HepG2 (cell line): ENCODE measurements at regions not wholly inside any gene's neighbourhood (a gene's known extent, or its start where the extent isn't known, plus 50 kb on each side); places are given as distances from the start of the nearest gene placed in this dataset.

Experiments
- ATAC-seq: fragments of 200-7000 bp; cut with Tn5 transposase; 3 replicates; pipeline ENCODE4 v1.9.1; 2020; ENCODE audit warnings: mild to moderate bottlenecking, moderate library complexity
- BruUV-seq: library from RNA; stranded (reverse); fragments of 400-500 nt; replicated peaks from 2 replicates; lab custom pipeline; 2021; lab: Mats Ljungman, UMichigan
- CTCF ChIA-PET: fragments of 300-600 bp; formaldehyde crosslinking; extraction: SDS; loops from one replicate; lab custom pipeline; 2021; ENCODE audit warnings: low total read pairs, inconsistent platforms, low intra/inter-chr PET ratio; lab: Yijun Ruan, JAX
- POLR2A ChIA-PET: fragments of 350-600 bp; sonication (Branson Sonifier 250); formaldehyde crosslinking; loops from one replicate; lab custom pipeline; 2020; ENCODE audit warnings: antibody characterized with exemption, inconsistent platforms; lab: Yijun Ruan, JAX
- DNase-seq: peaks from one replicate; pipeline ENCODE4 v3.0.0-alpha.2; 2015; ENCODE audit warnings: low spot score
- FAIRE-seq: peaks from 3 replicates; lab custom pipeline; 2011; peaks lifted over from hg19 to GRCh38; lab: Jason Lieb, UNC
- H2AFZ ChIP-seq: one replicate; pipeline ENCODE4 v1.6.1; 2011; ENCODE audit warnings: low read length, inconsistent platforms
- H3K27ac ChIP-seq: fragments of 300-600 bp; 3 replicates; pipeline ENCODE4 v1.8.0; 2011; ENCODE audit warnings: mixed run types, mild to moderate bottlenecking, mixed read lengths, low read length, inconsistent platforms; ENCODE audit not compliant: insufficient read depth; ENCODE audit errors: extremely low read length
- H3K27me3 ChIP-seq, 2 experiments: fragments of 200-600 bp in 1 of 2; 2 replicates in 1 of 2; 3 replicates in 1 of 2; pipeline versions ENCODE4 v1.6.0 to v1.8.0; 2011; ENCODE audit warnings: low read length in 2 of 2, mild to moderate bottlenecking in 2 of 2, moderate library complexity in 2 of 2, inconsistent platforms in 1 of 2; ENCODE audit not compliant: insufficient read depth in 2 of 2, control insufficient read depth in 1 of 2
- H3K36me3 ChIP-seq, 2 experiments: fragments of 200-600 bp in 1 of 2; replicated peaks in 1 of 2; 2 replicates in 1 of 2; 3 replicates in 1 of 2; pipeline versions ENCODE4 v1.5.1 to v1.8.0; 2011; ENCODE audit warnings: low read length in 2 of 2, inconsistent platforms in 1 of 2; ENCODE audit not compliant: insufficient read depth in 2 of 2, control insufficient read depth in 1 of 2
- H3K4me1 ChIP-seq: 2 replicates; pipeline ENCODE4 v1.5.1; 2012; ENCODE audit warnings: low read length, inconsistent platforms; ENCODE audit not compliant: insufficient read depth
- H3K4me2 ChIP-seq: 2 replicates; pipeline ENCODE4 v1.6.0; 2011; ENCODE audit warnings: low read depth, low read length, inconsistent platforms
- H3K4me3 ChIP-seq, 3 experiments: fragments of 200-600 bp in 1 of 3; sonication (generic), shearing (Covaris generic) in 1 of 3; replicated peaks in 1 of 3; 2 replicates each; pipeline ENCODE4 v1.5.1; 2011 to 2016; ENCODE audit warnings: low read length in 3 of 3, inconsistent platforms in 2 of 3, low read depth in 2 of 3, mild to moderate bottlenecking in 2 of 3, control low read depth in 1 of 3, mixed read lengths in 1 of 3; ENCODE audit not compliant: insufficient read depth in 1 of 3
- H3K79me2 ChIP-seq: one replicate; pipeline ENCODE4 v1.6.1; 2011; ENCODE audit warnings: low read length, inconsistent platforms; ENCODE audit not compliant: insufficient read depth
- H3K9ac ChIP-seq: 2 replicates; pipeline ENCODE4 v1.6.0; 2011; ENCODE audit warnings: mild to moderate bottlenecking, low read depth, low read length, inconsistent platforms; ENCODE audit not compliant: insufficient read depth
- H3K9me3 ChIP-seq: 2 replicates; pipeline ENCODE4 v1.5.1; 2012; ENCODE audit warnings: mild to moderate bottlenecking, low read length
- H4K20me1 ChIP-seq: 2 replicates; pipeline ENCODE4 v1.6.0; 2011; ENCODE audit warnings: inconsistent platforms, mild to moderate bottlenecking, low read length, moderate library complexity; ENCODE audit not compliant: insufficient read depth
- NFKB2 ChIP-seq: sonication (generic); formaldehyde crosslinking; IDR thresholded peaks from 2 replicates; pipeline ENCODE4 v1.4.0; 2020; ENCODE audit warnings: missing genetic modification reagents, borderline replicate concordance
- TFDP1 ChIP-seq: IDR thresholded peaks from 2 replicates; pipeline ENCODE4 v1.6.1; 2016; ENCODE audit warnings: missing compliant biosample characterization, missing genetic modification reagents, borderline replicate concordance
- ZNF263 ChIP-seq: sonication (generic); formaldehyde crosslinking; IDR thresholded peaks from 2 replicates; pipeline ENCODE4 v1.4.0; 2020; ENCODE audit warnings: missing genetic modification reagents
- ZNF451 ChIP-seq: sonication (generic); formaldehyde crosslinking; IDR thresholded peaks from 2 replicates; pipeline ENCODE4 v1.5.0; 2020; ENCODE audit warnings: mild to moderate bottlenecking, missing genetic modification reagents
- ZNF503 ChIP-seq: sonication (generic); formaldehyde crosslinking; IDR thresholded peaks from 2 replicates; pipeline ENCODE4 v1.4.0; 2020; ENCODE audit warnings: missing genetic modification reagents
- in situ Hi-C: cut with HindIII; loops from 2 replicates; pipeline ENCODE4 v1.10.0; 2017; ENCODE audit warnings: low pct_unique_long_range_greater_than_20kb; ENCODE audit not compliant: extremely low pct_ligation_motif_present
- intact Hi-C: fragments of 100-400 bp; cut with micrococcal nuclease; formaldehyde crosslinking; loops from one replicate; pipeline ENCODE4 v1.10.0; 2022; ENCODE audit not compliant: unreplicated experiment
- TF ChIP-seq, protein P1 (sequence below): IDR thresholded peaks from 2 replicates; pipeline ENCODE4 v1.6.1; 2016; ENCODE audit warnings: low read depth

DNA sequence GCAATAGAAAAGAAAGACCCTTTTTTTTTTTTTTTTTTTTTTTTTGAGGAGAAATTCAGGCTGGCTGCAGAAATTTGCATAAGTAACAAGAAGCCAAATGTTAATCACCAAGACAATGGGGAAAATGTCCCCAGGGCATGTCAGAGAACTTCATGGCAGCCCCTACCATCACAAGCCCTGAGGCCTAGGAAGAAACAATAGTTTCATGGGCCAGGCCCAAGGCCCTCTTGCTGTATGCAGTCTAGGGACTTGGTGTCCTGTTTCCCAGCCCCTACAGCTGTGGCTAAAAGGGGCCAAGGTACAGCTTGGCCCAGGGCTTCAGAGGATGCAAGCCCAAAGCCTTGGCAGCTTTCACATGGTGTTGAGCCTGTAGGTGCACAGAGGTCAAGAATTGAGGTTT, 88.4 kb upstream of the TPP2 start:
- no peak for TF ChIP-seq ZNF451 (CRISPR knock-in tag)
- no peak for TF ChIP-seq NFKB2 (CRISPR knock-in tag)
- TF ChIP-seq TFDP1 (CRISPR knock-in tag) = no peak
- TF ChIP-seq ZNF503 (CRISPR knock-in tag) = no peak
- no peak for TF ChIP-seq ZNF263 (CRISPR knock-in tag)
- TF ChIP-seq, protein P1, sequence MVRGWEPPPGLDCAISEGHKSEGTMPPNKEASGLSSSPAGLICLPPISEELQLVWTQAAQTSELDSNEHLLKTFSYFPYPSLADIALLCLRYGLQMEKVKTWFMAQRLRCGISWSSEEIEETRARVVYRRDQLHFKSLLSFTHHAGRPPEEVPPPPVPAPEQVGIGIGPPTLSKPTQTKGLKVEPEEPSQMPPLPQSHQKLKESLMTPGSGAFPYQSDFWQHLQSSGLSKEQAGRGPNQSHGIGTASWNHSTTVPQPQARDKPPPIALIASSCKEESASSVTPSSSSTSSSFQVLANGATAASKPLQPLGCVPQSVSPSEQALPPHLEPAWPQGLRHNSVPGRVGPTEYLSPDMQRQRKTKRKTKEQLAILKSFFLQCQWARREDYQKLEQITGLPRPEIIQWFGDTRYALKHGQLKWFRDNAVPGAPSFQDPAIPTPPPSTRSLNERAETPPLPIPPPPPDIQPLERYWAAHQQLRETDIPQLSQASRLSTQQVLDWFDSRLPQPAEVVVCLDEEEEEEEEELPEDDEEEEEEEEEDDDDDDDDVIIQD (CRISPR knock-in tag) = no peak
- H3K9ac ChIP-seq = no peak overlapping the region
- BruUV-seq = no TSS peak
- ATAC-seq (no peak), DNase-seq (no peak), FAIRE-seq (no peak)
- no peaks in the 10 kb centered on the region for H3K36me3 ChIP-seq
- ChIA-PET CTCF (no interaction called here), POLR2A (no interaction called here)
- no peaks in the 10 kb centered on the region; a peak in 1 of 5 replicates for H3K27me3 ChIP-seq
- no peak overlapping the region for H3K4me3 ChIP-seq
- no peak overlapping the region for H3K27ac ChIP-seq
- H4K20me1 ChIP-seq = no peaks in the 10 kb centered on the region
- in situ Hi-C loops = no loop called here
- intact Hi-C loops = no loop called here
- no peaks in the 10 kb centered on the region for H3K9me3 ChIP-seq
- H2AFZ ChIP-seq = no peak overlapping the region
- H3K79me2 ChIP-seq = no peaks in the 10 kb centered on the region
- H3K4me2 ChIP-seq = no peak overlapping the region
- H3K4me1 ChIP-seq = no peaks in the 10 kb centered on the region
